Esophagus squamous epithelium (tissue), 5 donors: ENCODE measurements at regions not wholly inside any gene's neighbourhood (a gene's known extent, or its start where the extent isn't known, plus 50 kb on each side); places are given as distances from the start of the nearest gene placed in this dataset.

Experiments used
- DNase-seq: peaks from one replicate; lab custom pipeline; 2025; lab: John Stamatoyannopoulos, UW
- H3K27ac ChIP-seq, 4 donors: fragments of 200-600 bp; sonication (generic); one replicate each; pipeline ENCODE4 v1.5.1; 2016 to 2019; ENCODE audit warnings: mild to moderate bottlenecking in 1 of 4
- H3K27me3 ChIP-seq, 4 donors: fragments of 200-600 bp; sonication (generic); 1 replicate in 3 of 4; 2 replicates in 1 of 4; pipeline versions ENCODE4 v1.5.1 to v1.6.0; 2017 to 2021; ENCODE audit warnings: antibody characterized with exemption in 1 of 4
- H3K36me3 ChIP-seq, 3 donors: fragments of 200-600 bp; sonication (generic); one replicate each; pipeline ENCODE4 v1.5.1; 2016 to 2019
- H3K4me1 ChIP-seq, 3 donors: fragments of 200-600 bp; sonication (generic); one replicate each; pipeline ENCODE4 v1.5.1; 2017 to 2019
- H3K4me3 ChIP-seq, 4 donors: fragments of 200-600 bp; sonication (generic); 1 replicate in 3 of 4; 2 replicates in 1 of 4; pipeline ENCODE4 v1.5.1; 2016 to 2019; ENCODE audit warnings: mild to moderate bottlenecking in 2 of 4, moderate library complexity in 1 of 4
- H3K9me3 ChIP-seq, 3 donors: fragments of 200-600 bp; sonication (generic); one replicate each; pipeline ENCODE4 v1.5.1; 2016 to 2019
- POLR2A ChIP-seq, 4 donors: fragments of 450-650 bp; IDR thresholded peaks; one replicate each; pipeline ENCODE4 v1.6.1; 2017; ENCODE audit warnings: antibody characterized with exemption in 4 of 4, mild to moderate bottlenecking in 4 of 4, moderate library complexity in 3 of 4
- WGBS, 2 donors: methylation state at CpG; one replicate each; pipeline ENCODE4 v1.1.5; 2018; 5-methylcytosine and 5-hydroxymethylcytosine counted together
- intact Hi-C: fragments of 100-400 bp; cut with DNase I; formaldehyde crosslinking; loops from one replicate; pipeline ENCODE4 v1.15.0; 2022
- small RNA-seq, 4 donors: library from RNA; depleted of rRNA; stranded (forward); fragments of <200 nt; gene quantifications; one replicate each; pipeline ENCODE3, GENCODE V24; 2016
- TF ChIP-seq, protein P1 (sequence below), 6 experiments: fragments of 450-650 bp in 4 of 6; fragments of 200-600 bp in 2 of 6; sonication (generic) in 2 of 6; IDR thresholded peaks; one replicate each; pipeline ENCODE4 v1.5.1; 2016 to 2019; ENCODE audit warnings: antibody characterized with exemption in 6 of 6, mild to moderate bottlenecking in 4 of 6, moderate library complexity in 4 of 6
- donor health status: DM: yes; HTN: yes; CAD: no.

DNA sequence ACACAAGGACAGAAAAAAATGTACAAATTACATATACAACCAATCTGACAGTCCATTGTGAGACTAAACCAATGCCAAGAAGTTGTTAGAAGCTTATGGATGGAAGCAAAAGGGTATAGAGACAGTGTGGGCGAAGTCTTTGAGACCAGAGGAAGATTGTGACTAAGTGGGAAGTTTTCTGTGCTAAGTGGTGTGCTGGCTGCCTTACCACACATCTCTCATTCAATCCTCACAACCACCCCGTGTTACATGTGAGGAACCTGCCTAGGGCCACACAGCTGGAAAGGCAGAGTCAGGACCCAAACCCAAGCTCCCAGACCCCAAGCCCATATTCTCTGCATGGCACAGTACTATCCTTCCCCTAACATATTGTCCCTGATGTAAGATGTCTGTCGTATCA, 53.5 kb upstream of the DUSP10 start:
- Histone ChIP-seq H3K4me1 (no peaks in the 10 kb centered on the region), H3K9me3 (peaks cover 0 to 6% (median 0%) of the 10 kb centered on the region in 3 donors), H3K4me3 (no peak overlapping the region), H3K27ac (no peak overlapping the region), H3K27me3 (no peaks in the 10 kb centered on the region), H3K36me3 (no peaks in the 10 kb centered on the region)
- no peak for TF ChIP-seq POLR2A (IDR thresholded peaks at IDR 0.05)
- TF ChIP-seq, protein P1, sequence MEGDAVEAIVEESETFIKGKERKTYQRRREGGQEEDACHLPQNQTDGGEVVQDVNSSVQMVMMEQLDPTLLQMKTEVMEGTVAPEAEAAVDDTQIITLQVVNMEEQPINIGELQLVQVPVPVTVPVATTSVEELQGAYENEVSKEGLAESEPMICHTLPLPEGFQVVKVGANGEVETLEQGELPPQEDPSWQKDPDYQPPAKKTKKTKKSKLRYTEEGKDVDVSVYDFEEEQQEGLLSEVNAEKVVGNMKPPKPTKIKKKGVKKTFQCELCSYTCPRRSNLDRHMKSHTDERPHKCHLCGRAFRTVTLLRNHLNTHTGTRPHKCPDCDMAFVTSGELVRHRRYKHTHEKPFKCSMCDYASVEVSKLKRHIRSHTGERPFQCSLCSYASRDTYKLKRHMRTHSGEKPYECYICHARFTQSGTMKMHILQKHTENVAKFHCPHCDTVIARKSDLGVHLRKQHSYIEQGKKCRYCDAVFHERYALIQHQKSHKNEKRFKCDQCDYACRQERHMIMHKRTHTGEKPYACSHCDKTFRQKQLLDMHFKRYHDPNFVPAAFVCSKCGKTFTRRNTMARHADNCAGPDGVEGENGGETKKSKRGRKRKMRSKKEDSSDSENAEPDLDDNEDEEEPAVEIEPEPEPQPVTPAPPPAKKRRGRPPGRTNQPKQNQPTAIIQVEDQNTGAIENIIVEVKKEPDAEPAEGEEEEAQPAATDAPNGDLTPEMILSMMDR (IDR thresholded peaks at IDR 0.05), result no peak
- 81 to 91% methylated on average over 3 of the region's 3 CpGs for WGBS, 2 donors
- intact Hi-C loops, result no loop called here
- DNase-seq, result no peak

DNA sequence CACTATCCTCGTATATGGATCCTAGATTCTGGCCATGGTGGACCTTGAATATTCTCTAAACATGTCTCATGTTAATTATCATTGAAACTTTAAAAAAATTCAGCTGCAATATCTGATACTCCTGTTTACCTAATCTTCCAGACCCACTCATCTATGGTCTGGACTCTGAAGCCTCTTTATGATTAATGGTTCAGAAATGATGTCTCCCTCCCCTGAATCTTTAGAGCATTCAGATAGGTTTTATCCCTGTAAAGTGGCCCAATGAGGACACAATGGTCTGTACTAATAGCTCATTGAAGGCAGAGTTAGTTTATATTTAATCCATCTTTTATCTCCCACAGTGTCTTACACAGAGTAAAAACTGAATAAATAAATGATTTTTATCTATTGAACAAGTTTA, 53.0 kb upstream of the DUSP10 start:
- no peak overlapping the region for H3K27ac ChIP-seq
- no peaks in the 10 kb centered on the region for H3K27me3 ChIP-seq
- WGBS, 2 donors, result 83 to 94% methylated on average over 1 of the region's 1 CpG
- no peak overlapping the region for H3K4me3 ChIP-seq
- no peaks in the 10 kb centered on the region for H3K36me3 ChIP-seq
- DNase-seq, result no peak
- H3K9me3 ChIP-seq, result peaks cover 0 to 4% (median 0%) of the 10 kb centered on the region in 3 donors
- no peak for TF ChIP-seq POLR2A (IDR thresholded peaks at IDR 0.05)
- TF ChIP-seq, protein P1 (IDR thresholded peaks at IDR 0.05), result no peak
- intact Hi-C loops, result no loop called here
- H3K4me1 ChIP-seq, result no peaks in the 10 kb centered on the region

DNA sequence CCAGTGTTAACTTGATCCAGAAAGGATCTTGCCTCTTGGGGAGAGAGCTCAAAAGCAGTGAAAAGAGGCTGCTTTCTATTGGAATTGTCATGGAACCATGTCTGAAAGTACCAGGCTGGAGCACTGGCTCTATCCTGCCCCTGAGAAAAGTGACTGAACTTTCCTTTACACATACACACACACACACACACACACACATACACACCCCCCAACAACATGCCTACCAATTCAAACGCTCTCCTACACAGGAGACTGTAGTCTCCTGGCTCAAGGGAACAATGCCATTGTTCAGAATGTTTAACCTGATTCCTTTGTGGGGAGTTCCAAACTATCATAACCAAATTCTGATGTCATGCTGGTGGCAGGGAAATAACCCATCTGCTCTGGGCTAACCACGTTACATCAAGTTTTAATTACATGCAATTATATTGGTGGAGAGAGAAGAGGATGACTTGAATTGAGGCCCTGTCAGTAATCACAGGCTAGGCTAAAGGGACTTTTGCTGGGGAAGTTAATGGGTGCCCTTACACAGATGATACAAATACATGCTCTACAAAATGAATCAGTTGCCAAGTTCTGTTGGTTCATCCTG, 52.3 kb upstream of the DUSP10 start:
- Histone ChIP-seq H3K9me3 (no peaks in the 10 kb centered on the region), H3K27me3 (no peaks in the 10 kb centered on the region), H3K27ac (no peak overlapping the region), H3K4me1 (no peaks in the 10 kb centered on the region), H3K4me3 (no peak overlapping the region), H3K36me3 (no peaks in the 10 kb centered on the region)
- no peak for DNase-seq
- intact Hi-C loops, result no loop called here
- TF ChIP-seq POLR2A (IDR thresholded peaks at IDR 0.05), result no peak
- TF ChIP-seq, protein P1 (IDR thresholded peaks at IDR 0.05), result no peak
- 36 to 50% methylated on average over 2 of the region's 2 CpGs for WGBS, 2 donors

DNA sequence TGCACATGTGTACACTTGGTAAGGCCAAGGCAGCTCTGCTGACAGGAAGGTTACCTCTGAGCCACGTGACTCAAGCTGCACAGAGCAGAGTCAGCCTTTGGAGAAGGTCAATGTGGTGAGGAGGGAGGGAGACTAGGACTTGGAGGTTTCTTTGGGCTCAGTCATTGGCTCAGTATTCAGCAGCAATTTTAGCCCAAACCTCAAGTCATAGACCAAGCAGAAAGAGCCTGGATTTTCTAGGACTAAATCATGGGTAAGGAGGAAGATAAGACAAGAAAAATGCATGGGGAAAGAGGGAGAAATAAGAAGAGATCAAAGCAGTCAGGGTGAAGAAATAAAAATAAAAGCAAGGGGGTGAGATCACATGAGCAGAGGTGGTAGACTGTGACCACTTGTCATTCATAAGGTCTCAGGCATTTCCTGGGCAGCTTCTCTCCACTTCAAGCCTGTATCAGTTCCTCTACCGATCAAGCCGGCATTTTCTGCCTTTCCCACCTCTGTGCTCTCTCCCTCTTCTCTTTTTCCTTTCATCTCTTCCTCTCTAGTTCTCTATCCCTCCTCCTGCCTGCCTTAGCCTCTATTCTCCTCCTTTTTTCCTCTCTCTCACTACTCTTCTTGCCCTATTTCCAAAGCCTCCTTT, 51.7 kb upstream of the DUSP10 start:
- no peaks in the 10 kb centered on the region for H3K27me3 ChIP-seq
- H3K4me1 ChIP-seq, result no peaks in the 10 kb centered on the region
- H3K9me3 ChIP-seq, result no peaks in the 10 kb centered on the region
- no peak overlapping the region for H3K27ac ChIP-seq
- DNase-seq, result no peak
- TF ChIP-seq, protein P1 (IDR thresholded peaks at IDR 0.05), result no peak
- no peak for TF ChIP-seq POLR2A (IDR thresholded peaks at IDR 0.05)
- H3K36me3 ChIP-seq, result no peaks in the 10 kb centered on the region
- 65 to 71% methylated on average over 3 of the region's 3 CpGs for WGBS, 2 donors
- intact Hi-C loops, result no loop called here
- no peak overlapping the region for H3K4me3 ChIP-seq

DNA sequence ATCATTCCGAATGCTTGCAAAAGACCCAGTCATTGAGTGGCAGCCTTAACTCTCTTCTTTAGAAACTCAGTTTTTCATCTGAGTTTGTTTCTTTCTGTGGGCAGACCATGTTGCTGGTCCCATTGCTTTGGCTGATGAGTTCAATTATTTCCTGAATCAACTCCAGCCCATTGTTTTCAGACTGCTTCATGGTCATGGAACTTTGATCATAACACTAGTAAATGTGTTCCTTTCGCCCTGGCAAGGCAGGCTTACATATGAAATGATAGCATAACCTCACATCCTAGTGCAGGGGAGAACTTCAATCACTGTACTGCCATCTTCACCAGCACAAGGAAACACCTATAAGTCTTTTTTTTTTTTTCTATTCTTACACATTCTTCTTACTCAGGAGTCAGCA, 50.0 kb upstream of the DUSP10 start:
- no peak for DNase-seq
- no peaks in the 10 kb centered on the region for H3K36me3 ChIP-seq
- intact Hi-C loops, result no loop called here
- no peaks in the 10 kb centered on the region for H3K27me3 ChIP-seq
- TF ChIP-seq, protein P1 (IDR thresholded peaks at IDR 0.05), result no peak
- TF ChIP-seq POLR2A (IDR thresholded peaks at IDR 0.05), result no peak
- H3K9me3 ChIP-seq, result no peaks in the 10 kb centered on the region
- H3K27ac ChIP-seq, result no peak overlapping the region
- no peak overlapping the region for H3K4me3 ChIP-seq
- 79 to 84% methylated on average over 2 of the region's 2 CpGs for WGBS, 2 donors
- H3K4me1 ChIP-seq, result no peaks in the 10 kb centered on the region

Small RNA genes in the stretch of these regions (small RNA-seq; reads per million reads assigned to genes)
- gene RNU6-403P, result 0 reads per million in 4 donors
